Hindlimb muscle (tissue), 1 donor: ENCODE measurements at regions not wholly inside any gene's neighbourhood (a gene's known extent, or its start where the extent isn't known, plus 50 kb on each side); places are given as distances from the start of the nearest gene placed in this dataset.
"Not testable (repeated sequence)": the region's sequence is repeated elsewhere in the genome, so short reads cannot be mapped to it uniquely, and the experiment has no call there.

Experiments used
- DNase-seq: peaks from one replicate; pipeline ENCODE4 v3.0.0-alpha.2; 2013

DNA sequence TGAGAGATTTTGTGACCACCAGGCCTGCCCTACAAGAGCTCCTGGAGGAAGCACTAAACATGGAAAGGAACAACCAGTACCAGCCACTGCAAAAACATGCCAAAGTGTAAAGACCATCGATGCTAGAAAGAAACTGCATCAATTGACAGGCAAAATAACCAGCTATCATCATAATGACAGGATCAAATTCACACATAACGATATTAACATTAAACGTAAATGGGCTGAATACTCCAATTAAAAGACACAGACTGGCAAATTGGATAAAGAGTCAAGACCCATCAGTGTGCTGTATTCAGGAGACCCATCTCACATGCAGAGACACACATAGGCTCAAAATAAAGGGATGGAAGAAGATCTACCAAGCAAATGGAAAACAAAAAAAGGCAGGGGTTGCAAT, 182.4 kb downstream of the PRELID2 start:
- not testable (repeated sequence) for DNase-seq

DNA sequence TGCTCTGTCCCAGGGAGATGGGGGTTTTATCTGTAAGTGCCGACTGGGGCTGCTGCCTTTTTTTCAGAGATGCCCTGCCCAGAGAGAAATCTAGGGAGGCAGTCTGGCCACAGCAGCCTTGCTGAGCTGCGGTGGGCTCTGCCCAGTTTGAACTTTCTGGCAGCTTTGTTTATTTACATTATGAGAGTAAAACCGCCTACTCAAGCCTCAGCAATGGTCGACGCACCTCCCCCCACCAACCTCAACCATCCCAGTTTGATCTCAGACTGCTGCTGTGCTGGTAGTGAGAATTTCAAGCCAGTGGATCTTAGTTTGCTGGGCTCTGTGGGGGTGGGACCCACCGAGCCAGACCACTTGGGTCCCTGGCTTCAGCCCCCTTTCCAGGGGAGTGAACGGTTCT, 188.0 kb downstream of the PRELID2 start:
- DNase-seq = not testable (repeated sequence)

DNA sequence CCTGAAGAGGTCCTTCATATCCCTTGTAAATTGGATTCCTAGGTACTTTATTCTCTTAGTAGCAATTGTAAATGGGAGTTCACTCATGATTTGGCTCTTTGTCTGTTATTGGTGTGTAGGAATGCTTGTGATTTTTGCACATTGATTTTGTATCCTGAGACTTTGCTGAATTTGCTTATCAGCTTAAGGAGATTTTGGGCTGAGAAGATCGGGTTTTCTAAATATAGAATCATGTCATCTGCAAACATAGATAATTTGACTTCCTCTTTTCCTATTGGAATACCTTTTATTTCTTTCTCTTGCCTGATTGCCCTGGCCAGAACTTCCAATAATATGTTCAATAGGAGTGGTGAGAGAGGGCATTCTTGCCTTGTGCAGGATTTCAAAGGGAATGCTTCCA, 191.9 kb downstream of the PRELID2 start:
- DNase-seq = not testable (repeated sequence)

DNA sequence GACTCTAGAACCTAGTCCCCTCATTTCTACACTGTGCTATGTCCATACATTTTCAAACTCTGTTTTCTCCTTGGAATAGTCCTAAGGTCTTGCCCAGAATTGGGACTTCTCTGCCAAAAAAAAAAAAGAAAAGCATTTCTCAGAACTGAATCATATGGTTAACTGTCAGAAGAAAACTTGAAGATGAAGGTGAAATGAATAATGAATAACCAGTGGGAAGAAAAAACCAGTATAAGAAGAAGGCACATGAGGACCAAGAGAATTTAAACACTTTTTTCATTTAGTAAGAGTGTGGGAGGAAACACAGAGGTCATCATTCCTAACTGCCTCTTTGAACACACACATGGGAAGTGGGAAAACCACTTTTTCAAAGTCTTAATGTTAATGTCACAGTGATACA, 197.7 kb downstream of the PRELID2 start:
- DNase-seq = no peak

DNA sequence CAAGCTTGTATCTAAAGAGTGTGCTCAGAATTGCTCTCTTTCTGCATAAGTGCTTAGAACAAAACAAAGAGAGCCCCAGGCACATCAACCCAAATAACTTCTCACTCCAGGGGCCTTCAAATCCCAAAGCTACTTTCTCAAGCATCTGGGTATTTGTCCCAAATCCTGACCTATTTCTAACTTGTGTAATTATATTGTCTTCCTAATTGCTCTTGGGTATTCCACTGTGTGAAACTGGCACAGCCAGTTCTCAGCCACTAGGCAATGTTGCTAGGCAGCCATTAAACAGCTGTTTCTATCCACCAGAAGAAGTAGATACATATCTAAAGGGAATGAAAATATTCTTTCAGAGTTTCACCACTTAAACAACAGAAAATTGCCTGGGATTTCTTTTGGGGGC, 198.8 kb downstream of the PRELID2 start:
- no peak for DNase-seq

DNA sequence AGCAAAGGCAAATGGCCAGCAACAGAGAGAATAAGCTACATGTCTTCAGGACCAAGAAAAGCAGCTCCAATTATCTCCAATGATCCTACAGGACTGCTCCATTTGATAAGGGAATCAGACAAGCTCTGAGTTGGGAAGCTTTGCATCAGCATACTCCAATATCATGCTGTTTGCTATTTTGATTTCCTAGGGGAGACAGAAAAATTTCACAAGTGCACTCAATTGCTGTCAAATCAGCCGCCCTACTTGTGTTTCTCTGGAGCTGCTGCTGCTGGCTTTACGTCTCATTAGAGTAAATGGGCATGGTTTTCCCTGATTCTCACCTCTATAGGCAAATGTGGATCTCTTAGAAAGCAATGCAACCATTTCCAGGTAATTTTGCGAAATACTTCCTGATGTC, 201.7 kb downstream of the PRELID2 start:
- DNase-seq = no peak

DNA sequence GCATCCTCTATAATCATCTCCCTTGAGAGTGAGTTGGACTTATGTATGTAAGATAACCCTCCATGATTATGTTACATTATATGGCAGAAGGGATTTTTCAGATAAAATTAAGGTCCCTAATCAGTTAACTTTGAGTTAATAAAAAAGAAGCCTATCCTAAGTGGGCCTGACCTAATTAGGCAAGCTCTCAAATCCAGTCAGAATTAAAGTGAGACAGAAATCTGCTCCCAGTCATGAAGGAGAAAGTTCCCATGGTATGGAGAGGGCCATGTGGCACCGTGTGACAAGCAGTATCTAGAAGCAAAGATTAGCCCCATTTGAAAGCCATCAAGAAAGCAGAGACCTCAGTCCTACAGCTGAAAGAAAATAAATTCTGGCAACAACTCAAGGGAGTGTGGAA, 202.4 kb downstream of the PRELID2 start:
- DNase-seq = no peak

DNA sequence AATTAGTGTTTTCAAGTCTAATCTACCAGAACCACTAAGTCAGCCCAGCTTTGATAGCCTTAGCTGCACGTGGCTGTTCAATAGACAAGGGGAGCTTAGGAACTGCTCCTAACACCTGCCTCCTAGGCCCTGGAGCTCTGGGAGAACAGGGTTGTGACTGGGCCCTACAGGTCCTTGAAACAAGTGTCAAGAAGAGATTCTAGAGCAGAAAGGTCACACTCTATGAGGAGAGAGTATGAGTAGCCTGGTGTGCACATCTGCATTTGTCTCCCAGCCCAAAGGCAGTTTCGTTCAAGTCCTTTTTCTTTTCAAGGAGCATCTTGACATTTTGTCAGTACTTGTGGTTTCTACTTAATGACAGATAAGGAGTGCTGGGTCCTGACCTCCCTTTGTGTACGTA, 206.1 kb downstream of the PRELID2 start:
- DNase-seq = no peak

DNA sequence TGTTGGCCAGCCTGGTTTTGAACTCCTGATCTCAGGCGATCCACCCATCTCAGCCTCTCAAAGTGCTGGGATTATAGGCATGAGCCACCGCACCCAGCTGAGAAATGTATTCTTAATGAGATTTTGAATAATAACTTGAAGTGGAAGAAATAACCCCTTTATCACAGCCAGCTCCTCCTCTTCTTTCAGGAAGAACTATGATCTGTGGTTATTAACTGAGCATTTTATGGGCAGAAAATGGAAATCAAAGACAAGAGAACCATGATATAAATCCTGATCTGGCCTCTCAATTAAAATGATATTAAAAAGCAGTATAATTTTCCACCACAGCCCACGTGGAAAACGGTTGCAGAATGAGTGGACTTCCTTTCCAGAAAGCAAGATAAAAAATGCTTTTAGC, 206.6 kb downstream of the PRELID2 start:
- DNase-seq = no peak

DNA sequence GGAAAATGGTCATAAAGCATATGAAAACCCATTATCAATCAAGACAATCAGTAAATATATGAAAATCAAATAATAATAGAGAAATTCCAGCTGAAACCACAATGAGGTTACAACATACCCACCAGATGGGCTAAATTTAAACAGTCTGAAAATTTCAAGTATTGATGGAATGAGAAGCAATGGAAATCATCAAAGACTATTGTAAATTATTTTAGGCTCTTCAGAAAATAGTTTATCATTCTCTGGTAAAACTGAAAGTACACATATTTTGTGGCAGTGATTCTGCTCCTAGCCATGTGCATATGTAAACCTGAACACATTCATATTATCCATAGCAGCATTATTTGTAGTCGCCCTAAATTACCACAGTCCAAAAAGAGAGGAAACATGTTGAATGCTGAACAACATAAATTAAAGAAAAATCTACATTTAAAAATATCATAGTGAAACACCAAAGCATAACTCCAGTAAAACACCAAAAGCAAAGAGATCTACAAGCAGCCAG, 215.3 kb downstream of the PRELID2 start:
- DNase-seq = no peak

DNA sequence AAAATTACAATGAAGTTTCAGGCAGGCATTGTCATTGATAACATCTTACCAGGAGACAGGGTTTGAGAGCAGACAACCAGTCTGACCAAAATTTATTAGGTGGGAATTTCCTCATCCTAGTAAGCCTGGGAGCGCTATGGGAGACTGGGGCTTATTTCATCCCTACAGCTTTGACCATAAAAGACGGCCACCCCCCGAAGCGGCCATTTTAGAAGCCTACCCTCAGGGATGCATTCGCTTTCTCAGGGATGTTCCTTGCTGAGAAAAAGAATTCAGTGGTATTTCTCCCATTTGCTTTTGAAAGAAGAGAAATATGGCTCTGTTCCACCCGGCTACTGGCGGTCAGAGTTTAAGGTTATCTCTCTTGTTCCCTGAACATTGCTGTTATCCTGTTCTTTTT, 218.4 kb downstream of the PRELID2 start:
- DNase-seq = not testable (repeated sequence)

DNA sequence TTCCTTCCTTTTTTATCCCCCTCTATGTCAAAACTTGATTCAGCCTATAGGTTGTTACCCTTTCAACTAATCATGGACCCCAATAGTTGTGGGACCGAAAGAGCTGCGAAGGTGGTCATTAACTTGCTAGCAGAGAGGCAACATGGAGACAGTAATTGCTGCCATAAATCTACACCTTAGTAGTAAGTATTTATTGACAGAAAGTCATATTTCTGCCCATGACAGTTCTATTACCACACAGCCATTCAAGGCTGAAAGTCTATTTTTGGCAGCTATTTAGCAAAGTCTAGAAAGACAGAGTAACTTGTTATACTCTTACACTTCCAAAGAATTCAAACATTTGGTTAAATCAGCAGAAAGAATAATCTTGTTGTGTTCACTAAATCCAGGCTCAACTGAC, 236.2 kb downstream of the PRELID2 start:
- DNase-seq = no peak

DNA sequence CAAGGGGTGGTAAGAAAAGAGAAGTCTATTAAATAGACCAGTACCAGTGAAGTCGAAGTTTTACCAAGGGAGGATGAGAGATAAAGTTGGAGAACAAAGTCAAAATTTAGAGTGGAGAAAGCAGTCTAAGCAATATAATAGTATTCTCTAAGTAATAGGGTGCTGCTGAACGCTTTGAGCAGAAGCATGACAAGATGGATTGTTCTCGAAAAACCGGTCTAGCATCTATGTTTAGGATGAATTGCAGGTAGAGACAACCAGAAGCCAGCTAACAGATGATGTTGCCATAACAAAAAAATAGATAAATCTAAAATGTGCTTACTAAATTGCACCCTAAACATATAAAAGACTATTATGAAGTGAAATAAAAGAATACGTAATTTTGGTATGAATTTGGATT, 237.0 kb downstream of the PRELID2 start:
- DNase-seq = no peak

DNA sequence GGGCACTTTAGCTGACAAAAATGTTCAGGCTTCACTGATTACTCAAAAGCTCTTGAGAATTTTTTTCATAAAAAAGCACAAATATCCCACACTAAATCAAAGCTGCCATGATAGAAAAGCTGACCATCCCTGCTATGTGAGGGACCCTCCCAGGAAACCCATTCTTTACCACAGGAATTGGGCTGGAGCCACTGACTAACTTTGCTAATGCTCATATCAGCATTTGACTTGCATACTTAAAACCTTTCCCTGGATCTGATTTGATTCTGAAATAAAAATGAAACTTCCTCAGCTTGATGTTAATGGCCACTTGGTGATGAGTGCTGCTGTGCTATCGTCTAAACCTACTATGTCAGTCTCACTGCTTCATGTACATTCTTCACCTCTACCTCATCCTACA, 243.6 kb downstream of the PRELID2 start:
- DNase-seq = no peak

DNA sequence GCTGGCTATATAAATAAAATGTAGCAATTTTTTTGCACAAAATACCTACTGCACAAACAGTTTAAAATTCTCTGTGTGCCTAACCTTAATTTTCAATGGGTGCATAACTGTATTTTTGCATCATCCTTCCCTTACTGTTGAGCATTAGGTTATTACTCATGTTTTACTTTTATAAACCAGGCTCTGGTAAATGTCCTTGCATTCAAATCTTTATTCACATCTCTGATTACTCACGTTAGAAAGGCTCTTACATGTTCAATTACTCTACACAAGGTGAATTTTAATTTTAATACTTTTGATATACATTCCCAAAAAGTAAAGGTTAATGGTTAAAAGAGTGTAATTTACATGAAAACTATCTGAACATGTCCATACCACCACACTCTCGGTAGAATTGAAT, 246.1 kb downstream of the PRELID2 start:
- DNase-seq = no peak

DNA sequence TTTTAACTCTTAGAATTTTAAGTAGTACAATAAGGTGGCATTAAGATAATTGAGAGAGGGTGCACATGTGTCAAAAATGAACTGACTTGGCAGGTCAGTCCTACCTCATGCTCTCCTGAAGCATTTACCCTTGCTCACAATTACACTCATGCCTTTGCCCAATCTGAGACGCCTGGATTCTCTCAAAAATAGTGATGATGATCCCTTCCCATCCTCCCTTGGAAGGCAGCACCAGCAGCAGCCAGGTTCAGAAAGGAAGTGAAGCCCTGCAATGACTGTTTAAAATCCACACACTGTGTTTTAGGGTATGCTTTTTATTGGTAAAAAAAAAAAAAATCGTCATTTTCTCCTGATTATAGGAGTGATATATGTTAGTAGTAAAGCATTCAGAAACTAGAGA, 246.6 kb downstream of the PRELID2 start:
- no peak for DNase-seq

DNA sequence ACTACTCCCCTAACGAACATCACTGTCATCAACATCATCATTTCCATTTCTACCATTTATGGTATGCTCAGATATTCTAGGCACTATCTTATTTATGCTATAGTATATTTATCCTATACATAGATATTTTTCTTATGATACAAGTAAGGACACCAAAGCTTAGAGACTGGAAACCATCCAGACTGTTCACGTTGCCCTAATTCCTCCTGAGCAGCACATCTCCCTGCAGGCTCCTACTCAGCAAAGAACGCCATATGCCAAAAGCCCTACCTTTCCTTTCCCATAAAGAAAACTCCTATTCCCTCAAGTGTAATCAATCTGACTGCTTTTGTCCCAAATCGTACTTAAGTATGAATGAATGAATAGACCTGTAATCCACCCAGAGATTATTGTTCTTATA, 247.0 kb downstream of the PRELID2 start:
- peak; percentile 3 for DNase-seq

DNA sequence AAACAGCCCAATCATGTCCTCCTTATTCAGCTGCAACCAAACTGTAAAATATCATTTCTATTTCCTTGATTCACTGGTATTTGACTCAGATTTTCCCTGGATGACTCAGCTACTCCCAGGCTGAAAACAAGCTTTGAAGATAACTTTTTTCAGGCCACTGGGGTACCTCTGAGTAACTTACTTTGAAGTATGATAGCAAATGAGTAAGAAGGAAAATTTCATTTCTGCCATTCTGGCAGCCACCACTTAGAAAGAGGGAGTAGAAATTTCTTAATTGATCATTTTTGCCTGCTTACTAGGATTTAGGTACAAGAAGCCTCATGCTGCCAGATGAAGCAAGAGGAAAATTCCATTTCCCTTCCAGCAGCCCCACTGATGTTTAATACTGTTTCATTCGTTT, 247.4 kb downstream of the PRELID2 start:
- DNase-seq = peak; percentile 40

DNA sequence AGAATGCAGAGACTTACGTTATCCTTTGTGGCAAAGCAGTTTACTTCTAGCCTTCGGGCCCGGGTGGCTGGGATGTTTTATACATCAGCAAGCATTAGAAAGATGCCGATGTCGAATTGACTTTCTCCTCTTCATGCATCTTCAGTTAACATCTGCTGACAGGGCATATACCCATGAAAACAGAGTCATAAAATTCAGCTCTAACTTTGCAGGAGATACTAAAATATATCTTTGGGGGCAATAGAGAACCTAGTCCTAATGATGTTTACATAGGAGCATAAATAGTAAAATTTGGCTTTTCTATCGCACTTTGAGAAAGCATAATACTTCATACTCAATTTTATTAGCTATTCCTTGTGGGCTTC, 247.9 kb downstream of the PRELID2 start:
- peak; percentile 1 for DNase-seq

DNA sequence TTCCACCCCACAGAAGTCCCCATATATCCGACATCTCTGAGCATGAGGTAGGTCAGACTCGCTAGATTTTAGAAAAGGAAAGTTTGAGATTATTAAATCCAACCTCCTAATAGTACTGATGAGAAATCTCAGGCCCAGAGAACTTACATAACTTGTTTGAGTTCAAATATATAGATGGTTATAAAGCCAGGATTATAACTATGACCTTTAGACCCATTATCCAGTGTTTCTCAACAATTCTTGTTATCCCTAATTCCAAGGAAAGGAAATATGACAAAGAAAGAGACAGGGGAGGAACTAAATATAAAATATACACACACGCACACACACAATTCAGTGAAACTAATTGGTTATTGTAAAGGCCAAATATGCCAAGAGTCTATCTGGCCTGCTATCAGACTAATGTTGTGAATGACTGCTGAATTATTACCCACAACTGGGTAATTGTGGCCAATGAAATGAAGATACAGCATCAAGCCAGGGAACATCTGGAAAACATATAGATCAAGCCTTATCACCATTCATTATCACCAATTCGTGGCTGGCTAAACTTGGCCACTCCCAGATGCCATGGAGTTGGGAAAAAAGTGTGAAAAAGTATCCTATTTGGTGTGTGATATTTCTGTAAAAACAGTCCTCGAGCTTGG, 248.4 kb downstream of the PRELID2 start:
- no peak for DNase-seq

DNA sequence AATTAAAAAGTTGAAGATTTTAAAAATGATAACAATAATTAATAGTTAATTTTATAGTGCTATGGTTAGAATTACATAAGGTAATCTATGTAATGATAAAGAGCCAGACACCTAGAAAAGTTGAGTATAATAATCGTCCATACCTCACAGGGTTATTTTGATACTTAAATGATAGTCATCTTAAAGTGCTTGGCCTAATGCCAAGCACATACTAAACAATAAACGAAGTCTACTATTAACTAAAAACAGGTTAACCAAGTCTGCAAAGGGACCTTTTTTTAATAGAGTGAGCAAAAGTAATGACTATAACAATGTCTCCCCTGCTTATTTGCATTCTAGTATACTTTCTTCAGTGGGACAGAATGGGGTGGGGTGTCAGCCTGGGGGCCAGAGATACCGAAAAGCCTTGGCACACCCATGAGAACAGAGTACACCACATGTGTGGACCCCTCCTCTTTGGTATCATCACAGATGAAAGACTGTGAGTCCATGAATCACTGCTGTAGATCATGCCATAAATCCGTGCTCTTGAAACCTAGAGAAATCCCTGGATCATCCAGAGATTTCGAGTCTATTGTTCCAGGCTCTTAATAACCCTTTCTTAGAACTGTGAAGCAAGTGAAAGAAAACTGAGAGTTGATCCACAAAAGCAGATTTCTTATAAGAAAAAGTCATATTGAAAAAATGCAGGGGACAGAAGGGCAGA, 249.5 kb downstream of the PRELID2 start:
- no peak for DNase-seq

DNA sequence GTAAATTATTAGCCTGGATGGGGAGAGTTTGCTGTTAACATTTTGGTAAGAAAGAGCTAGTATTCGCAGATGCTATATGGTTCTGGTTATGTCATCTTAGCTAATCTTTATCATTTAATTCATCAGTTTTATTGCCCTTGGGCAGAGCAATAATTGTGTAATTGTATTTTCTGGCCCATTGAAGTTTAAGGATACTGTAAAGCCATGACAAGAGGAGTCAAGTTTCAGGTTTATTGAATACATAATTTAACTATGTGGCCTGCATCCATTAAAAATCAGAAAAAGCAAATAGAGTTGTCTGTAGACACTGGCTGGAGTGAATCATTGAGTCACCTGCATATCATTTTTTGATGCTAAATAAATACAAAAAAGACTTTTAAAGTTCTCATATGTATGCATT, 255.8 kb downstream of the PRELID2 start:
- no peak for DNase-seq

DNA sequence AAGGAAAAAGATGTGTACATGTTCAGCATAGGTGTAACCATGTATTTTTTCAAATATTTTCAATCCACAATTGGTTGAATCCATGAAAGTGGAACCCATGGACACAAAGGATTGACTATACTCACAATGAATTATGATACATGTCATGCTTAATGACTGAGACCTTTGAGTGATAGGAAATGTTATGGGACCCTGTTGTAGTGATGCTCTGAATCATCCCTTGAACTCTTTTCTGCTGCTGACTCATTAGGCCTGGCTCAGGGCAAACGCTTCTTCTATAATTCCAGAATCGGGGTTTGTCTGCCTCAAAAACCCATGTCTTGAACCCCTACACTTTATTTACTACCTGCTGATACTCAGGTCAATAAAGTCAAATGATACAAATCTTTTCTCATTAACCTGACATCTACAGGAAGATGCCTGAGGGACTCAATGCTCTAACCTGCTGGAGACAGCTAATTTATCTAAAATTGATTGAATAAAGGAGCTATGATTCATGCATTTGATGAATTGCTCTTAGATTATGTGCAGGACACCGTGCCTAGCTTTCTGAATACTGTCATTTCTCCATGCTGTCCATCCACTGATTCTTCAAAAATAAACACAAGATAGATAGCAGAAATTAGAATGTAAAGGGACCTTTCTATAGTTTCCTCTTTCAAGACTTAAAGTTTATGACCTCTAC, 260.1 kb downstream of the PRELID2 start:
- no peak for DNase-seq

DNA sequence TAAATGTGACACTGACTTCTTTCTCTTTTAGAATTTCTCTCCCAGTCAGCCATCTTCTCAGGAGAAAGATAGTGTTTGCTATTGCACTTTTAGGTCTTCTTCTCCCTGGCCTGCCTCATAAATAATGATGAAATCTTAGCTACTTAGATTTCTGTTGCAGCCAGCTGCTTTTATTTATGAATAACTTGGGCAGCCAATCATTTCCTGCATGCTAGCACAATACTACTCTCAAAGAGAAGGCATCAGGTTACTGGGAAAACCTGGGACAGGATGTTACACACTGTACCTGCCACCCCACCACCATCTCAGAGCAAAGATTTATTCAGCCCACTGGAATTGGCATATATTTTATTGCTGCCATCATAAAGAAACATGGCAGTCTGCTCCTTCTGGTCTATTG, 266.6 kb downstream of the PRELID2 start:
- DNase-seq = no peak
